ENCODE measurements at regions not wholly inside any gene's neighbourhood (a gene's known extent, or its start where the extent isn't known, plus 50 kb on each side); places are given as distances from the start of the nearest gene placed in this dataset.

GRCh38 chr12:46650688-46651087 is 175.1 kb downstream of the SLC38A4 start:
- no peak overlapping the region for H3K27ac ChIP-seq (ENCODE audit: control insufficient read depth, insufficient read depth, low read length)
- FAIRE-seq: no peak
- dilution Hi-C loops (cut with MboI; ENCODE audit: extremely low pct_ligation_motif_present, low sequenced_read_pairs): no loop called here
- H3K9me1 ChIP-seq (ENCODE audit: control insufficient read depth, extremely low read depth, insufficient read depth, low read length): no peaks in the 10 kb centered on the region
- H3K79me2 ChIP-seq (ENCODE audit: control insufficient read depth, insufficient read depth, low read length): no peaks in the 10 kb centered on the region
- H2AFZ ChIP-seq (ENCODE audit: control insufficient read depth, low read length): no peak overlapping the region
- H3K4me2 ChIP-seq (ENCODE audit: control insufficient read depth, extremely low read depth, insufficient read depth, low read depth, low read length): no peak overlapping the region
- H3K36me3 ChIP-seq (ENCODE audit: control insufficient read depth in 2 of 2, extremely low read depth in 1 of 2, insufficient read depth in 2 of 2, low read length in 2 of 2): peaks cover 0 to 2% of the 10 kb centered on the region in 2 experiments
- no peak overlapping the region for H3K9ac ChIP-seq (ENCODE audit: control insufficient read depth, extremely low read depth, insufficient read depth, low read length)
- no peak overlapping the region for H3K4me3 ChIP-seq (ENCODE audit: control insufficient read depth in 2 of 3, extremely low read depth in 1 of 3, insufficient read depth in 2 of 3, low read depth in 1 of 3, low read length in 3 of 3)
- no peaks in the 10 kb centered on the region for H3K4me1 ChIP-seq (ENCODE audit: control insufficient read depth, extremely low read depth, insufficient read depth, low read length)
- no peaks in the 10 kb centered on the region for H3K27me3 ChIP-seq (ENCODE audit: control insufficient read depth, extremely low read depth, insufficient read depth, low read length)
- TF ChIP-seq, protein P1, sequence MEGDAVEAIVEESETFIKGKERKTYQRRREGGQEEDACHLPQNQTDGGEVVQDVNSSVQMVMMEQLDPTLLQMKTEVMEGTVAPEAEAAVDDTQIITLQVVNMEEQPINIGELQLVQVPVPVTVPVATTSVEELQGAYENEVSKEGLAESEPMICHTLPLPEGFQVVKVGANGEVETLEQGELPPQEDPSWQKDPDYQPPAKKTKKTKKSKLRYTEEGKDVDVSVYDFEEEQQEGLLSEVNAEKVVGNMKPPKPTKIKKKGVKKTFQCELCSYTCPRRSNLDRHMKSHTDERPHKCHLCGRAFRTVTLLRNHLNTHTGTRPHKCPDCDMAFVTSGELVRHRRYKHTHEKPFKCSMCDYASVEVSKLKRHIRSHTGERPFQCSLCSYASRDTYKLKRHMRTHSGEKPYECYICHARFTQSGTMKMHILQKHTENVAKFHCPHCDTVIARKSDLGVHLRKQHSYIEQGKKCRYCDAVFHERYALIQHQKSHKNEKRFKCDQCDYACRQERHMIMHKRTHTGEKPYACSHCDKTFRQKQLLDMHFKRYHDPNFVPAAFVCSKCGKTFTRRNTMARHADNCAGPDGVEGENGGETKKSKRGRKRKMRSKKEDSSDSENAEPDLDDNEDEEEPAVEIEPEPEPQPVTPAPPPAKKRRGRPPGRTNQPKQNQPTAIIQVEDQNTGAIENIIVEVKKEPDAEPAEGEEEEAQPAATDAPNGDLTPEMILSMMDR (optimal IDR thresholded peaks at IDR 0.05 in 1 of 3, IDR thresholded peaks at IDR 0.05 in 1 of 3, conservative IDR thresholded peaks at IDR 0.05 in 1 of 3; ENCODE audit: extremely low read depth in 1 of 3, insufficient read depth in 2 of 3, low read length in 3 of 3): no peak
- TF ChIP-seq EZH2 (IDR thresholded peaks at IDR 0.05; ENCODE audit: low read length): no peak
- H3K9me3 ChIP-seq (ENCODE audit: control insufficient read depth, low read depth, low read length): no peaks in the 10 kb centered on the region
- DNase-seq (ENCODE audit: low read depth, low spot score): no peak
- H4K20me1 ChIP-seq (ENCODE audit: control insufficient read depth, extremely low read depth, insufficient read depth, low read length): no peaks in the 10 kb centered on the region

DNA sequence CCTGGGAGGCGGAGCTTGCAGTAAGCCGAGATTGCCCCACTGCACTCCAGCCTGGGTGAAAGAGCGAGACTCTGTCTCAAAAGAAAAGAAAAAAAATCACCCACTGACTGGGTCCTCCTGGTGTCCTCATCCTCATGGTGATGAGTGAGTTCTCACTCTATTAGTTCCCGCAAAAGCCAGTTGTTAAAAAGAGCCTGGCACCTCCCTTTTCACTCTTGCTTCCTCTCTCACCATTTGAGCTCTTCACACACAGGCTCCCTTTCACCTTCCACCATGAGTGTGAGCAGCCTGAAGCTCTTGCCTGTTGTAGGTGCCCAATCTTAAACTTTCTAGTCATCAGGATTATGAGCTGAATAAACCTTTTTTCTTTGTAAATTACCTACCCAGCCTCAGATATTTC is 176.4 kb downstream of the SLC38A4 start:
- Histone ChIP-seq H4K20me1 (ENCODE audit: control insufficient read depth, extremely low read depth, insufficient read depth, low read length) (no peaks in the 10 kb centered on the region), H3K4me3 (ENCODE audit: control insufficient read depth in 2 of 3, extremely low read depth in 1 of 3, insufficient read depth in 2 of 3, low read depth in 1 of 3, low read length in 3 of 3) (no peak overlapping the region), H3K79me2 (ENCODE audit: control insufficient read depth, insufficient read depth, low read length) (no peaks in the 10 kb centered on the region), H2AFZ (ENCODE audit: control insufficient read depth, low read length) (no peak overlapping the region), H3K4me2 (ENCODE audit: control insufficient read depth, extremely low read depth, insufficient read depth, low read depth, low read length) (no peak overlapping the region), H3K4me1 (ENCODE audit: control insufficient read depth, extremely low read depth, insufficient read depth, low read length) (no peaks in the 10 kb centered on the region), H3K27ac (ENCODE audit: control insufficient read depth, insufficient read depth, low read length) (no peak overlapping the region), H3K9me1 (ENCODE audit: control insufficient read depth, extremely low read depth, insufficient read depth, low read length) (no peaks in the 10 kb centered on the region), H3K36me3 (ENCODE audit: control insufficient read depth in 2 of 2, extremely low read depth in 1 of 2, insufficient read depth in 2 of 2, low read length in 2 of 2) (peaks cover 0 to 2% of the 10 kb centered on the region in 2 experiments), H3K9me3 (ENCODE audit: control insufficient read depth, low read depth, low read length) (no peaks in the 10 kb centered on the region), H3K27me3 (ENCODE audit: control insufficient read depth, extremely low read depth, insufficient read depth, low read length) (no peaks in the 10 kb centered on the region), H3K9ac (ENCODE audit: control insufficient read depth, extremely low read depth, insufficient read depth, low read length) (no peak overlapping the region)
- dilution Hi-C loops (cut with MboI; ENCODE audit: extremely low pct_ligation_motif_present, low sequenced_read_pairs): no loop called here
- no peak for FAIRE-seq
- DNase-seq (ENCODE audit: low read depth, low spot score): no peak
- TF ChIP-seq, protein P1 (optimal IDR thresholded peaks at IDR 0.05 in 1 of 3, IDR thresholded peaks at IDR 0.05 in 1 of 3, conservative IDR thresholded peaks at IDR 0.05 in 1 of 3; ENCODE audit: extremely low read depth in 1 of 3, insufficient read depth in 2 of 3, low read length in 3 of 3): no peak
- TF ChIP-seq EZH2 (IDR thresholded peaks at IDR 0.05; ENCODE audit: low read length): no peak

Measured in keratinocyte (primary cell).